NOMO-1 treated with dmso at 0.1 percent for 144 hours (cell line): ENCODE measurements at regions not wholly inside any gene's neighbourhood (a gene's known extent, or its start where the extent isn't known, plus 50 kb on each side); places are given as distances from the start of the nearest gene placed in this dataset.
"Not testable (repeated sequence)": the region's sequence is repeated elsewhere in the genome, so short reads cannot be mapped to it uniquely, and the experiment has no call there.

ENCODE experiments used
- DNase-seq: peaks from one replicate; lab custom pipeline; 2025; ENCODE audit not compliant: unreplicated experiment; lab: John Stamatoyannopoulos, UW

- DNase-seq: peak; percentile 17
Measured at GRCh38 chr6:105675715-105676397, 273.0 kb upstream of the PREP start.

- DNase-seq: not testable (repeated sequence)
Measured at GRCh38 chr6:105672856-105673538, 270.1 kb upstream of the PREP start.

- DNase-seq: no peak
Measured at GRCh38 chr6:105669232-105669631, 266.4 kb upstream of the PREP start.

GRCh38 chr6:105667056-105667455 lies 264.2 kb upstream of the PREP start:
- DNase-seq: no peak

- DNase-seq: no peak
Measured at GRCh38 chr6:105664931-105665330, 262.0 kb upstream of the PREP start.

GRCh38 chr6:105651969-105652368 lies 249.1 kb upstream of the PREP start:
- no peak for DNase-seq

- no peak for DNase-seq
Measured at GRCh38 chr6:105650347-105650746, 247.5 kb upstream of the PREP start.

- DNase-seq: no peak
Measured at GRCh38 chr6:105649192-105649591, 246.3 kb upstream of the PREP start.

- DNase-seq: no peak
Measured at GRCh38 chr6:105648276-105648675, 245.4 kb upstream of the PREP start.

- DNase-seq: peak; percentile 5
Measured at GRCh38 chr6:105646391-105646867, 243.5 kb upstream of the PREP start.

GRCh38 chr6:105645958-105646357 lies 243.1 kb upstream of the PREP start:
- DNase-seq: no peak

GRCh38 chr6:105645156-105645555 lies 242.3 kb upstream of the PREP start:
- DNase-seq: no peak

- DNase-seq: no peak
Measured at GRCh38 chr6:105644691-105645090, 241.8 kb upstream of the PREP start.

- DNase-seq: no peak
Measured at GRCh38 chr6:105644073-105644489, 241.2 kb upstream of the PREP start.

GRCh38 chr6:105642708-105643107 lies 239.8 kb upstream of the PREP start:
- no peak for DNase-seq

- DNase-seq: no peak
Measured at GRCh38 chr6:105641504-105641903, 238.6 kb upstream of the PREP start.

- no peak for DNase-seq
Measured at GRCh38 chr6:105639124-105639523, 236.2 kb upstream of the PREP start.

- no peak for DNase-seq
Measured at GRCh38 chr6:105633814-105634213, 230.9 kb upstream of the PREP start.

- DNase-seq: no peak
Measured at GRCh38 chr6:105628156-105628860, 225.4 kb upstream of the PREP start.

GRCh38 chr6:105626295-105627158 lies 223.6 kb upstream of the PREP start:
- no peak for DNase-seq

GRCh38 chr6:105624021-105624420 lies 221.1 kb upstream of the PREP start:
- no peak for DNase-seq
